SJCRH30 (cell line): ENCODE measurements at regions not wholly inside any gene's neighbourhood (a gene's known extent, or its start where the extent isn't known, plus 50 kb on each side); places are given as distances from the start of the nearest gene placed in this dataset.

Experiments
- DNase-seq, 2 experiments: peaks; one replicate each; pipeline ENCODE4 v3.0.0-alpha.2; 2015 to 2020
- H3K27ac ChIP-seq: fragments of 250-450 bp; sonication (Bioruptor Pico); 2 replicates; pipeline ENCODE4 v1.5.1; 2020; ENCODE audit warnings: mild to moderate bottlenecking, moderate library complexity
- H3K27me3 ChIP-seq: fragments of 250-450 bp; sonication (Bioruptor Pico); 2 replicates; pipeline ENCODE4 v1.5.1; 2020; ENCODE audit warnings: mild to moderate bottlenecking, moderate library complexity
- H3K36me3 ChIP-seq: fragments of 250-450 bp; sonication (Bioruptor Pico); 2 replicates; pipeline ENCODE4 v1.5.1; 2020; ENCODE audit warnings: mild to moderate bottlenecking, moderate library complexity
- H3K4me1 ChIP-seq: fragments of 250-450 bp; sonication (Bioruptor Pico); 2 replicates; pipeline ENCODE4 v1.5.1; 2020; ENCODE audit warnings: mild to moderate bottlenecking, moderate library complexity
- H3K4me3 ChIP-seq: fragments of 250-450 bp; sonication (Bioruptor Pico); 2 replicates; pipeline ENCODE4 v1.5.1; 2020; ENCODE audit warnings: mild to moderate bottlenecking, moderate library complexity
- H3K9me3 ChIP-seq: fragments of 250-450 bp; sonication (Bioruptor Pico); replicated peaks from 2 replicates; pipeline ENCODE4 v1.5.1; 2020; ENCODE audit warnings: mild to moderate bottlenecking, moderate library complexity

GRCh38 chr11:76266286-76267100 is 60.2 kb upstream of the WNT11 start:
- Histone ChIP-seq H3K4me1 (peaks cover 8% of the 10 kb centered on the region), H3K4me3 (no peak overlapping the region), H3K27me3 (no peaks in the 10 kb centered on the region), H3K9me3 (no peaks in the 10 kb centered on the region), H3K27ac (no peak overlapping the region), H3K36me3 (no peaks in the 10 kb centered on the region)
- no peak for DNase-seq

- no peaks in the 10 kb centered on the region for H3K27me3 ChIP-seq
- H3K4me1 ChIP-seq = peaks cover 8% of the 10 kb centered on the region
- no peak for DNase-seq
- no peak overlapping the region for H3K27ac ChIP-seq
- no peak overlapping the region for H3K4me3 ChIP-seq
- no peaks in the 10 kb centered on the region for H3K9me3 ChIP-seq
- no peaks in the 10 kb centered on the region for H3K36me3 ChIP-seq
Observed at GRCh38 chr11:76265771-76266241, 59.5 kb upstream of the WNT11 start.

- no peak for DNase-seq
- H3K36me3 ChIP-seq = no peaks in the 10 kb centered on the region
- no peak overlapping the region for H3K27ac ChIP-seq
- H3K4me1 ChIP-seq = peaks cover 8% of the 10 kb centered on the region
- H3K27me3 ChIP-seq = no peaks in the 10 kb centered on the region
- no peaks in the 10 kb centered on the region for H3K9me3 ChIP-seq
- no peak overlapping the region for H3K4me3 ChIP-seq
Observed at GRCh38 chr11:76263657-76264056, 57.4 kb upstream of the WNT11 start.

GRCh38 chr11:76263166-76263565 is 56.9 kb upstream of the WNT11 start:
- H3K4me3 ChIP-seq = no peak overlapping the region
- H3K27me3 ChIP-seq = no peaks in the 10 kb centered on the region
- H3K27ac ChIP-seq = no peak overlapping the region
- no peak for DNase-seq
- H3K9me3 ChIP-seq = no peaks in the 10 kb centered on the region
- H3K4me1 ChIP-seq = peaks cover 8% of the 10 kb centered on the region
- no peaks in the 10 kb centered on the region for H3K36me3 ChIP-seq

- Histone ChIP-seq H3K36me3 (no peaks in the 10 kb centered on the region), H3K27me3 (no peaks in the 10 kb centered on the region), H3K4me3 (no peak overlapping the region), H3K4me1 (peaks cover 18% of the 10 kb centered on the region), H3K9me3 (no peaks in the 10 kb centered on the region), H3K27ac (no peak overlapping the region)
- no peak for DNase-seq
Observed at GRCh38 chr11:76260296-76260925, 54.1 kb upstream of the WNT11 start.

- Histone ChIP-seq H3K4me3 (no peak overlapping the region), H3K36me3 (no peaks in the 10 kb centered on the region), H3K27me3 (no peaks in the 10 kb centered on the region), H3K9me3 (no peaks in the 10 kb centered on the region), H3K4me1 (peaks cover 21% of the 10 kb centered on the region), H3K27ac (no peak overlapping the region)
- no peak for DNase-seq
Observed at GRCh38 chr11:76259299-76259908, 53.1 kb upstream of the WNT11 start.

- peak; percentile 63 to 71 for DNase-seq
- no peaks in the 10 kb centered on the region for H3K27me3 ChIP-seq
Observed at GRCh38 chr11:76257074-76257719, 50.9 kb upstream of the WNT11 start.

GRCh38 chr11:76256448-76256847 is 50.1 kb upstream of the WNT11 start:
- Histone ChIP-seq H3K9me3 (no peaks in the 10 kb centered on the region), H3K27me3 (no peaks in the 10 kb centered on the region), H3K36me3 (no peaks in the 10 kb centered on the region), H3K4me3 (peak overlapping the region; percentile 27), H3K27ac (no peak overlapping the region), H3K4me1 (peaks cover 28% of the 10 kb centered on the region)
- DNase-seq = peak; percentile 57 to 73

More at GRCh38 chr11:76257074-76257719, 50.9 kb upstream of the WNT11 start:
- peak overlapping the region; percentile 27 for H3K4me3 ChIP-seq
- no peaks in the 10 kb centered on the region for H3K9me3 ChIP-seq
- H3K36me3 ChIP-seq = no peaks in the 10 kb centered on the region
- H3K4me1 ChIP-seq = peaks cover 28% of the 10 kb centered on the region
- H3K27ac ChIP-seq = no peak overlapping the region
